Ovary (tissue), 7 donors: ENCODE measurements at regions not wholly inside any gene's neighbourhood (a gene's known extent, or its start where the extent isn't known, plus 50 kb on each side); places are given as distances from the start of the nearest gene placed in this dataset. TPM values are rescaled to one million over a fixed set of nuclear protein-coding genes. Genes with fewer than 3 reads are reported as not detected.

ENCODE experiments used
- DNase-seq, 5 donors: peaks; one replicate each; pipeline ENCODE4 v3.0.0-alpha.2; 2019 to 2020
- H3K27ac ChIP-seq, 2 donors: fragments of 200-600 bp; one replicate each; pipeline versions ENCODE4 v1.5.1 to v1.8.0; 2019 to 2022
- H3K27me3 ChIP-seq: fragments of 200-600 bp; one replicate; pipeline ENCODE4 v1.8.0; 2022
- H3K36me3 ChIP-seq: fragments of 200-600 bp; sonication (generic); one replicate; pipeline ENCODE4 v1.5.1; 2019
- H3K4me1 ChIP-seq: one replicate; pipeline ENCODE4 v1.8.1; 2013; ENCODE audit warnings: mild to moderate bottlenecking, moderate library complexity; ENCODE audit not compliant: insufficient read depth
- H3K4me3 ChIP-seq: fragments of 200-600 bp; sonication (generic); one replicate; pipeline ENCODE4 v1.5.1; 2017
- H3K9me3 ChIP-seq, 2 donors: fragments of 200-600 bp in 1 of 2; sonication (generic) in 1 of 2; one replicate each; pipeline versions ENCODE4 v1.5.1 to v1.8.1; 2013 to 2019; ENCODE audit warnings: mild to moderate bottlenecking in 1 of 2, moderate library complexity in 1 of 2
- CTCF ChIP-seq, 3 donors: fragments of 450-650 bp in 2 of 3; fragments of 200-600 bp in 1 of 3; IDR thresholded peaks; one replicate each; pipeline versions ENCODE4 v1.5.1 to v1.8.0; 2016 to 2022; ENCODE audit warnings: antibody characterized with exemption in 3 of 3, mild to moderate bottlenecking in 1 of 3
- EP300 ChIP-seq: sonication (generic); formaldehyde crosslinking; IDR thresholded peaks from one replicate; pipeline ENCODE4 v1.6.1; 2017; ENCODE audit warnings: antibody characterized with exemption
- POLR2A ChIP-seq: fragments of 450-650 bp; IDR thresholded peaks from one replicate; pipeline ENCODE4 v1.6.1; 2017; ENCODE audit warnings: antibody characterized with exemption, mild to moderate bottlenecking, moderate library complexity
- WGBS, 3 donors: extraction: QIAGEN DNeasy Blood & Tissue Kit in 1 of 3; methylation state at CpG; one replicate each; pipeline versions ENCODE4 v1.1.5 to v1.1.7; 2013 to 2017; 5-methylcytosine and 5-hydroxymethylcytosine counted together
- intact Hi-C, 4 donors: fragments of 100-400 bp; cut with DNase I; formaldehyde crosslinking; loops; one replicate each; pipeline versions ENCODE4 v1.11.0 to v1.15.1; 2022 to 2023
- small RNA-seq: library from RNA; depleted of rRNA; stranded (forward); fragments of <200 nt; gene quantifications from one replicate; pipeline ENCODE3, GENCODE V24; 2016
- donor health status: DM: no; HTN: no; CAD: no; lungs with moderate emphysema.
- donor health status: DM: no; HTN: no; CAD: no.
- donor health status: Bipolar disorder and iron deficiency.
- donor health status: DM: no; HTN: no; CAD: no.
- donor health status: DM: yes; HTN: yes; CAD: no.

- no peaks in the 10 kb centered on the region for H3K36me3 ChIP-seq
- DNase-seq: no peak
- intact Hi-C loops: no loop called here
- TF ChIP-seq EP300: no peak
- no peak for TF ChIP-seq POLR2A
- no peak for TF ChIP-seq CTCF (IDR thresholded peaks at IDR 0.05)
- H3K4me3 ChIP-seq: no peak overlapping the region
- peaks cover 2% of the 10 kb centered on the region for H3K4me1 ChIP-seq
- H3K9me3 ChIP-seq: no peaks in the 10 kb centered on the region
- H3K27ac ChIP-seq: no peak overlapping the region
- no peaks in the 10 kb centered on the region for H3K27me3 ChIP-seq
These were observed 58.4 kb upstream of the HS3ST1 start for GRCh38 chr4:11487139-11487538.

GRCh38 chr4:11485926-11486325 lies 57.2 kb upstream of the HS3ST1 start:
- H3K27ac ChIP-seq: no peak overlapping the region
- DNase-seq: no peak
- intact Hi-C loops: no loop called here
- no peaks in the 10 kb centered on the region for H3K9me3 ChIP-seq
- H3K4me1 ChIP-seq: peaks cover 2% of the 10 kb centered on the region
- no peak for TF ChIP-seq EP300
- H3K27me3 ChIP-seq: no peaks in the 10 kb centered on the region
- no peak overlapping the region for H3K4me3 ChIP-seq
- H3K36me3 ChIP-seq: no peaks in the 10 kb centered on the region
- WGBS, 3 donors: 85% methylated on average over 2 of the region's 2 CpGs

- Histone ChIP-seq H3K27ac (no peak overlapping the region), H3K27me3 (no peaks in the 10 kb centered on the region), H3K36me3 (no peaks in the 10 kb centered on the region), H3K4me3 (no peak overlapping the region), H3K4me1 (peaks cover 2% of the 10 kb centered on the region), H3K9me3 (no peaks in the 10 kb centered on the region)
- no peak for DNase-seq
- TF ChIP-seq POLR2A (no peak), EP300 (no peak), CTCF (IDR thresholded peaks at IDR 0.05) (no peak)
- intact Hi-C loops: no loop called here
- WGBS, 3 donors: 94 to 100% (median 100%) methylated on average over 1 of the region's 1 CpG
These were observed 55.8 kb upstream of the HS3ST1 start for GRCh38 chr4:11484531-11484930.

- no peaks in the 10 kb centered on the region for H3K36me3 ChIP-seq
- H3K9me3 ChIP-seq: no peaks in the 10 kb centered on the region
- H3K27me3 ChIP-seq: no peaks in the 10 kb centered on the region
- TF ChIP-seq EP300 (no peak), POLR2A (no peak), CTCF (IDR thresholded peaks at IDR 0.05) (no peak)
- no peak for DNase-seq
- intact Hi-C loops: no loop called here
- no peak overlapping the region for H3K4me3 ChIP-seq
- peaks cover 2% of the 10 kb centered on the region for H3K4me1 ChIP-seq
- no peak overlapping the region for H3K27ac ChIP-seq
- 59 to 82% (median 63%) methylated on average over 3 of the region's 3 CpGs for WGBS, 3 donors
These were observed 54.4 kb upstream of the HS3ST1 start for GRCh38 chr4:11483046-11483445.

GRCh38 chr4:11480683-11481082 lies 52.0 kb upstream of the HS3ST1 start:
- Histone ChIP-seq H3K9me3 (no peaks in the 10 kb centered on the region), H3K4me3 (no peak overlapping the region), H3K36me3 (no peaks in the 10 kb centered on the region), H3K27me3 (no peaks in the 10 kb centered on the region), H3K27ac (no peak overlapping the region), H3K4me1 (no peaks in the 10 kb centered on the region)
- WGBS, 3 donors: 60 to 86% (median 67%) methylated on average over 2 of the region's 2 CpGs
- intact Hi-C loops: no loop called here
- TF ChIP-seq POLR2A: no peak
- TF ChIP-seq EP300: no peak
- no peak for TF ChIP-seq CTCF (IDR thresholded peaks at IDR 0.05)
- DNase-seq: no peak

Small RNA genes lying in the stretch of these regions (small RNA-seq; reads per million reads assigned to genes)
- gene RF00026 (not detected), gene RNU6-578P (not detected)
